HUES6 (cell line): ENCODE measurements at regions not wholly inside any gene's neighbourhood (a gene's known extent, or its start where the extent isn't known, plus 50 kb on each side); places are given as distances from the start of the nearest gene placed in this dataset.
"Not testable (repeated sequence)": the region's sequence is repeated elsewhere in the genome, so short reads cannot be mapped to it uniquely, and the experiment has no call there.

ENCODE experiments used
- H3K27ac ChIP-seq: 2 replicates; pipeline ENCODE4 v1.7.0; 2013; ENCODE audit warnings: low read depth, mild to moderate bottlenecking, low read length, inconsistent platforms
- H3K27me3 ChIP-seq: 2 replicates; pipeline ENCODE4 v1.6.1; 2013; ENCODE audit warnings: low read length; ENCODE audit not compliant: control insufficient read depth, insufficient read depth
- H3K36me3 ChIP-seq: 2 replicates; pipeline ENCODE4 v1.6.1; 2013; ENCODE audit warnings: low read length; ENCODE audit not compliant: control insufficient read depth, insufficient read depth
- H3K4me1 ChIP-seq: 2 replicates; pipeline ENCODE4 v1.6.1; 2013; ENCODE audit warnings: low read length; ENCODE audit not compliant: control insufficient read depth, insufficient read depth
- H3K4me3 ChIP-seq: 2 replicates; pipeline ENCODE4 v1.5.1; 2013; ENCODE audit warnings: low read depth, low read length
- H3K9ac ChIP-seq: one replicate; pipeline ENCODE4 v1.6.1; 2013; ENCODE audit warnings: mild to moderate bottlenecking, low read length
- H3K9me3 ChIP-seq: 2 replicates; pipeline ENCODE4 v1.6.1; 2013; ENCODE audit warnings: low read depth, low read length; ENCODE audit not compliant: control insufficient read depth, insufficient read depth

DNA sequence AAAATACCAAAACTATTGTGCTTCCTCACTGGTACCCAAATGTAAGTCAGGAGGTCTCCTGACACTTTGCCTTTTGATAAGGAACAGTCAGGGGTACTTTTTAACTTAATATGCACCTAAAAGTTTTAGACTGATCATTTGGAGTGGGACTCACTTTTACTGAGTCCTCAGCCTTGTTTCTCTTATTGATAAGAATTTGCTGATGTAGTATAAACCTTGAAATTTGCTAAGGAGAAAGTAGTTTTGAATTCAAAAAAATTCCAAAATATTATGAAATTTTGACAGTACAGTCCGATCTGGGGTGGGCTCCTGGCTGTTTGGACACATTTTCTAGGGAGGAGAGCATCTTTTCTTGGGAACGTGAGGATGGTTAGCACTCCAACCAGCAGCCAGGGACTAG, 91.4 kb upstream of the GATB start:
- Histone ChIP-seq H3K4me3 (no peak overlapping the region), H3K27ac (no peak overlapping the region), H3K9ac (no peak overlapping the region), H3K9me3 (no peaks in the 10 kb centered on the region), H3K27me3 (no peaks in the 10 kb centered on the region), H3K36me3 (no peaks in the 10 kb centered on the region), H3K4me1 (no peaks in the 10 kb centered on the region)

- Histone ChIP-seq H3K4me1 (no peaks in the 10 kb centered on the region), H3K9ac (no peak overlapping the region), H3K27ac (no peak overlapping the region), H3K4me3 (no peak overlapping the region), H3K36me3 (no peaks in the 10 kb centered on the region), H3K27me3 (no peaks in the 10 kb centered on the region), H3K9me3 (no peaks in the 10 kb centered on the region)
Observed at GRCh38 chr4:151851354-151851753, 90.5 kb upstream of the GATB start.

GRCh38 chr4:151850791-151851213, 90.0 kb upstream of the GATB start:
- no peaks in the 10 kb centered on the region for H3K36me3 ChIP-seq
- no peaks in the 10 kb centered on the region for H3K27me3 ChIP-seq
- H3K4me3 ChIP-seq: no peak overlapping the region
- H3K27ac ChIP-seq: no peak overlapping the region
- H3K9ac ChIP-seq: no peak overlapping the region
- H3K9me3 ChIP-seq: no peaks in the 10 kb centered on the region
- H3K4me1 ChIP-seq: no peaks in the 10 kb centered on the region

DNA sequence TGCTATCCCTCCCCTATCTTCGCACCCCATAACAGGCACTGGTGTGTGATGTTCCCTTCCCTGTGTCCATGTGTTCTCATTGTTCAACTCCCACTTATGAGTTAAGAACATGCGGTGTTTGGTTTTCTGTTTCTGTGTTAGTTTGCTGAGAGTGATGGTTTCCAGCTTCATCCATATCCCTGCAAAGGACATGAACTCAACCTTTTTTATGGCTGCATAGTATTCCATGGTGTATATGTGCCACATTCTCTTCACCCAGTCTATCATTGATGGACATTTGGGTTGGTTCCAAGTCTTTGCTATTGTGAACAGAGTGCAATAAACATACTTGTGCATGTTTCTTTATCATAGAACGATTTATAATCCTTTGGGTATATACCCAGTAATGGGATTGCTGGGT, 84.7 kb upstream of the GATB start:
- H3K4me1 ChIP-seq, H3K9me3 ChIP-seq, H3K27ac ChIP-seq, H3K9ac ChIP-seq, H3K36me3 ChIP-seq, H3K27me3 ChIP-seq, H3K4me3 ChIP-seq: not testable (repeated sequence)

DNA sequence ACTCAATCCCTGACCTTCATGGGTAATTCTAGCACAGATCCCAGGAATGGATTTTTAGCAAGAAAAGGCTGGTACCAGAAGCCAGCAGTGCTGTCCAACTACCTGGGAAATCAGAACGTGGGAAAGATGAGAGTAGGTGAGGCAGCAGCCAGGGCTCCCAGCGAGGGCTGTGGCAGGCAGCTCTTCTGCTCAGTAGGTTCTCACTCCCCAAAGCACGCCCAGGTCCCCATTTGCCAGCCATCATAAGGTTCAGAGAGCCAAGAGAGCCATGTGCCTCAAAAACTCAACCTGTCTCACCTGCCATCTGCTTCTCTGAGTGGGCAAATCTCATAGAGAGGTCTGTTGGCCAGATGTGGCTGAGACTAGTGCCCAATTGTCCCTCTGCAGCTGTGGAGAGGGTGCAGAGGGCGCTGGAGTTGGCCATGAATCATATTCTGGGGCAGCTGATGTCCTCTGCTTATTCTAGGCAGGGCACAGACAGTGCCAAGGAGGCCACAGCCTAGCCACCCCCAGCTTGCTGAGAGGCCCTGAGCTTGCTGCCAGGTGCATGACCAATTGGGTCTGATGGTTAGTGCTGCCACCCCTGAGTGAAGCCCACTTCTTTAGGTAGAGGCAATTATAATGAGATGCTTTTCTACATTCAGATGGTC, 81.7 kb upstream of the GATB start:
- Histone ChIP-seq H3K4me1 (peaks cover 4% of the 10 kb centered on the region; the same call in 1 of the 2 replicates), H3K36me3 (no peaks in the 10 kb centered on the region), H3K9me3 (peaks cover 7% of the 10 kb centered on the region), H3K27me3 (no peaks in the 10 kb centered on the region), H3K9ac (no peak overlapping the region), H3K27ac (no peak overlapping the region), H3K4me3 (no peak overlapping the region)

DNA sequence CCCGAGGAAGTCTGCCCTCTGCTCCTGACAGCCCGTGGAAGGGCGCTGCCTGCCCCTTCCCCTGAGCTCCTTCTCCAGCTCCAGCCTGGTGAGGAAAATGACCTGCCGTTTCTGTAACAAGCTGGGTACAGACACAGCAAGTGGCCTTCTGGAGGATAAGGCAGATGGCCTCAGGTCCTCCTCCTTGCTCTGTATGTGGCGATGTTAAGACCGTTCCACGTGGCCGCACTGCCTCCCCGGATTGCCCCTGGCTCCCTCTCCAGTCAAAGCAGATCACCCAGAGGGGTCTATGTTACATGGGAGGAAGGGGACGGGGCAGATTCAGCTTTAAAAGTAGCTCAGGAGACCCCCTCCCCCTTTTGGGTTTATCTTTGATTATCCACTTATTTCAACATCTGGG, 80.3 kb upstream of the GATB start:
- Histone ChIP-seq H3K4me1 (peaks cover 4% of the 10 kb centered on the region; the same call in 1 of the 2 replicates), H3K9me3 (peaks cover 7% of the 10 kb centered on the region)

DNA sequence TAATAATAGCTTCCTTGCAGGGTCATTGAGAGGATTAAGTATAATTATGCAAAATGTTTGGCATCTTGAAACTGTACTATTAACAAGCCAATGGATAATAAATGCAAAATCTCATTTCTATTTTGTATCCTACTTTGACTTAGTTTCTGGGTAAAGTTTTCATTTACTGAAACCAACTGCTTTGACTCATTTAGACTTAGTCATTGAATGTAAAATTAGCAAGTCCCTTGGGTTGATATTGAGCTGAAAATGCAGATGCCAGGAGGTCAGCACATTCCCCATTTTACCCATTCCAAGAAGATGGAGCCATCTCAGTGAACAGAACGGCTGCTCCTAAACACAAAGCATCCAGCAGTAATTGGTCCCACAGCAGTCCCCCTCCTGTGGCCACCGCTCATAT, 74.7 kb upstream of the GATB start:
- Histone ChIP-seq H3K4me1 (peaks cover 7% of the 10 kb centered on the region; the same call in 1 of the 2 replicates), H3K27me3 (no peaks in the 10 kb centered on the region), H3K4me3 (no peak overlapping the region), H3K27ac (no peak overlapping the region), H3K36me3 (no peaks in the 10 kb centered on the region), H3K9ac (no peak overlapping the region), H3K9me3 (peaks cover 7% of the 10 kb centered on the region)

More for the DNA sequence above, 80.3 kb upstream of the GATB start:
- no peak overlapping the region for H3K4me3 ChIP-seq
- no peak overlapping the region for H3K27ac ChIP-seq
- H3K36me3 ChIP-seq: no peaks in the 10 kb centered on the region
- no peaks in the 10 kb centered on the region for H3K27me3 ChIP-seq
- H3K9ac ChIP-seq: no peak overlapping the region

- H3K27ac ChIP-seq: no peak overlapping the region
- H3K9me3 ChIP-seq: no peaks in the 10 kb centered on the region
- no peak overlapping the region for H3K9ac ChIP-seq
- no peak overlapping the region for H3K4me3 ChIP-seq
- H3K4me1 ChIP-seq: peaks cover 7% of the 10 kb centered on the region; the same call in 1 of the 2 replicates
- no peaks in the 10 kb centered on the region for H3K36me3 ChIP-seq
- no peaks in the 10 kb centered on the region for H3K27me3 ChIP-seq
Observed at GRCh38 chr4:151833174-151833573, 72.4 kb upstream of the GATB start.

DNA sequence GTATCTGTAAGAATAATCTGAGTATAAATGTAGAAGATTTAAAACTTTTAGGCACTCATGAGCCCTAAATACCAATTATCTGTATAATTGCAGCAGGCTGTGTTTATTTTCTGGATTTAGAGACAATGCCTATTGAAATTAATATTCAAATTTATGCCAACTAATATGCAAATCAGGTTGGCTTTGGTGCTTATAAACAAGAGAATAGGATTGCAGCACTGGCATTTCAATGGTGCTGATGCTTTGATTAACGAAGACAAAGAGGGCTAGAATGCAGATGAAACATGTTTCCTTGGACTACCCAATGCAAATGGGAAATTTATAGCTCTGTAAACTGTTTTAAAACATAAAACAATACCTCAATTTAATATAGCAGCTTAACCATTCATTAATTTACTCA, 70.7 kb upstream of the GATB start:
- peaks cover 4% of the 10 kb centered on the region for H3K9me3 ChIP-seq
- no peak overlapping the region for H3K4me3 ChIP-seq
- H3K36me3 ChIP-seq: no peaks in the 10 kb centered on the region
- peaks cover 7% of the 10 kb centered on the region; the same call in 1 of the 2 replicates for H3K4me1 ChIP-seq
- H3K27me3 ChIP-seq: no peaks in the 10 kb centered on the region
- H3K27ac ChIP-seq: no peak overlapping the region
- no peak overlapping the region for H3K9ac ChIP-seq

- Histone ChIP-seq H3K4me3 (no peak overlapping the region), H3K9ac (no peak overlapping the region), H3K27me3 (no peaks in the 10 kb centered on the region), H3K9me3 (peaks cover 7% of the 10 kb centered on the region), H3K4me1 (peaks cover 7% of the 10 kb centered on the region; the same call in 1 of the 2 replicates), H3K36me3 (no peaks in the 10 kb centered on the region), H3K27ac (no peak overlapping the region)
Observed at GRCh38 chr4:151830168-151830567, 69.4 kb upstream of the GATB start.

DNA sequence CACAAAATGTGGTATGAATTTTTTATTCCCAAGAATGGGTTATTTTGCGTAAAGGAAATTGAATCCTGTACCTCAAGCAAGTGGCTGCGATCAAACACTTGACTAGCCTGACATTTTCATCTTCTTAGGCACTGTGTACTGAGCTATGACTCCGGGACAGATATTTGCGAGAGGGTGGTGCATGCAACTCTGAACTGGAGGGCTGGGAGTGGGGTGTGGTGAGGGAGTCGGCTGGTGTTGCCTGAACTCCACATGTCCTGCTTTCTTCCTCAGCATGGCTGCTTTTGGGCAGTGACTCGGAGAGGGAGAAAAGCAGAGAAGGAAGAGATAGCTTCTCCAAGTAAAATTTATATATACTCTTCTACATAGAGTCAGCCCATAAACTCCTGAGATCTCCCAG, 68.5 kb upstream of the GATB start:
- Histone ChIP-seq H3K4me1 (peaks cover 7% of the 10 kb centered on the region; the same call in 1 of the 2 replicates), H3K36me3 (no peaks in the 10 kb centered on the region), H3K9ac (no peak overlapping the region), H3K9me3 (peaks cover 7% of the 10 kb centered on the region), H3K27me3 (no peaks in the 10 kb centered on the region), H3K4me3 (no peak overlapping the region), H3K27ac (no peak overlapping the region)
